ENCODE measurements at regions not wholly inside any gene's neighbourhood (a gene's known extent, or its start where the extent isn't known, plus 50 kb on each side); places are given as distances from the start of the nearest gene placed in this dataset.

DNA sequence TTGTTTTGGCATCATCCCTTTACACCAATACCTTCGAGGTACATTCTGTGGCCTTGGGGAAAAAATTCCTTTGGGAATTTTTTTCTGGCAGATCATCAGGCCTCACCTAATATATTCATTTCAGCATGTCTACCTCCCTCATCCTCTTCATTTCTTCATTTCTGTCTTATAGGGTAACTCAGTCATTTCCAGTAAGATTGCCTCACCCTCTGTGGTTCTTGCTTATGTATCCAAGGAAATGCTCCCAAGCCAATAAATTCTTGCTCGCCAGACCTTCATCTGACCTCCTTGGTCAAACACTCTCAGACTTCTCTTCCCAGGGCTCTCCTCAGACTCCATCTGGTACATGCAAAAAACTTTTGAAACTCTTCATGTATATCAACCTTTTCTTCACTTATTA, 265.6 kb downstream of the TMX3 start:
- TF ChIP-seq, protein P1, sequence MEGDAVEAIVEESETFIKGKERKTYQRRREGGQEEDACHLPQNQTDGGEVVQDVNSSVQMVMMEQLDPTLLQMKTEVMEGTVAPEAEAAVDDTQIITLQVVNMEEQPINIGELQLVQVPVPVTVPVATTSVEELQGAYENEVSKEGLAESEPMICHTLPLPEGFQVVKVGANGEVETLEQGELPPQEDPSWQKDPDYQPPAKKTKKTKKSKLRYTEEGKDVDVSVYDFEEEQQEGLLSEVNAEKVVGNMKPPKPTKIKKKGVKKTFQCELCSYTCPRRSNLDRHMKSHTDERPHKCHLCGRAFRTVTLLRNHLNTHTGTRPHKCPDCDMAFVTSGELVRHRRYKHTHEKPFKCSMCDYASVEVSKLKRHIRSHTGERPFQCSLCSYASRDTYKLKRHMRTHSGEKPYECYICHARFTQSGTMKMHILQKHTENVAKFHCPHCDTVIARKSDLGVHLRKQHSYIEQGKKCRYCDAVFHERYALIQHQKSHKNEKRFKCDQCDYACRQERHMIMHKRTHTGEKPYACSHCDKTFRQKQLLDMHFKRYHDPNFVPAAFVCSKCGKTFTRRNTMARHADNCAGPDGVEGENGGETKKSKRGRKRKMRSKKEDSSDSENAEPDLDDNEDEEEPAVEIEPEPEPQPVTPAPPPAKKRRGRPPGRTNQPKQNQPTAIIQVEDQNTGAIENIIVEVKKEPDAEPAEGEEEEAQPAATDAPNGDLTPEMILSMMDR (conservative IDR thresholded peaks at IDR 0.05) = no peak
- no peak for TF ChIP-seq ZFX (IDR thresholded peaks at IDR 0.05)

All from C4-2B (cell line).